Coronary artery (tissue), 2 donors: ENCODE measurements at regions not wholly inside any gene's neighbourhood (a gene's known extent, or its start where the extent isn't known, plus 50 kb on each side); places are given as distances from the start of the nearest gene placed in this dataset.

Experiments used
- DNase-seq: peaks from one replicate; pipeline ENCODE4 v3.0.0-alpha.2; 2017; ENCODE audit warnings: low spot score
- H3K27ac ChIP-seq, 2 donors: fragments of 200-600 bp; sonication (generic); one replicate each; pipeline ENCODE4 v1.5.1; 2016 to 2019
- H3K4me3 ChIP-seq: fragments of 200-600 bp; sonication (generic); 2 replicates; pipeline ENCODE4 v1.5.1; 2016; ENCODE audit warnings: mild to moderate bottlenecking, moderate library complexity
- CTCF ChIP-seq: fragments of 200-600 bp; sonication (generic); IDR thresholded peaks from one replicate; pipeline ENCODE4 v1.5.1; 2019; ENCODE audit warnings: antibody characterized with exemption

- no peak overlapping the region for H3K27ac ChIP-seq
- DNase-seq, result no peak
- no peak overlapping the region for H3K4me3 ChIP-seq
- no peak for TF ChIP-seq CTCF
Observed at GRCh38 chr4:131388277-131388676, 1760.8 kb upstream of the PCDH10 start.

GRCh38 chr4:131408102-131408501 lies 1741.0 kb upstream of the PCDH10 start:
- no peak for DNase-seq
- no peak overlapping the region for H3K4me3 ChIP-seq
- no peak for TF ChIP-seq CTCF
- H3K27ac ChIP-seq, result no peak overlapping the region

- Histone ChIP-seq H3K4me3 (no peak overlapping the region), H3K27ac (no peak overlapping the region)
- TF ChIP-seq CTCF, result no peak
- DNase-seq, result no peak
Observed at GRCh38 chr4:131411393-131411792, 1737.7 kb upstream of the PCDH10 start.

- TF ChIP-seq CTCF, result no peak
- Histone ChIP-seq H3K4me3 (no peak overlapping the region), H3K27ac (no peak overlapping the region)
- no peak for DNase-seq
Observed at GRCh38 chr4:131419147-131419546, 1729.9 kb upstream of the PCDH10 start.

- no peak overlapping the region for H3K4me3 ChIP-seq
- no peak for DNase-seq
- H3K27ac ChIP-seq, result no peak overlapping the region
- TF ChIP-seq CTCF, result no peak
Observed at GRCh38 chr4:131426023-131426758, 1722.9 kb upstream of the PCDH10 start.

- Histone ChIP-seq H3K27ac (no peak overlapping the region), H3K4me3 (no peak overlapping the region)
- DNase-seq, result no peak
- TF ChIP-seq CTCF, result no peak
Observed at GRCh38 chr4:131427000-131427399, 1722.1 kb upstream of the PCDH10 start.

GRCh38 chr4:131430302-131430701 lies 1718.8 kb upstream of the PCDH10 start:
- Histone ChIP-seq H3K27ac (no peak overlapping the region), H3K4me3 (no peak overlapping the region)
- no peak for DNase-seq
- no peak for TF ChIP-seq CTCF
